SK-N-MC (cell line): ENCODE measurements at regions not wholly inside any gene's neighbourhood (a gene's known extent, or its start where the extent isn't known, plus 50 kb on each side); places are given as distances from the start of the nearest gene placed in this dataset.

ENCODE experiments used
- EZH2 ChIP-seq: fragments of 200-600 bp; sonication (generic); IDR thresholded peaks from one replicate; pipeline ENCODE4 v1.6.1; 2017; ENCODE audit warnings: antibody characterized with exemption
- POLR2AphosphoS5 ChIP-seq: IDR thresholded peaks from 2 replicates; pipeline ENCODE4 v1.6.1; 2012; ENCODE audit warnings: mild to moderate bottlenecking, low read depth, low read length, borderline replicate concordance

- TF ChIP-seq POLR2AphosphoS5 (no peak), EZH2 (no peak)
Measured at GRCh38 chr18:61681065-61681464, 211.7 kb downstream of the RNF152 start.
